GM18907 (cell line): ENCODE measurements at regions not wholly inside any gene's neighbourhood (a gene's known extent, or its start where the extent isn't known, plus 50 kb on each side); places are given as distances from the start of the nearest gene placed in this dataset.
"Not testable (repeated sequence)": the region's sequence is repeated elsewhere in the genome, so short reads cannot be mapped to it uniquely, and the experiment has no call there.

Source experiments
- ATAC-seq: cut with Tn5 transposase; IDR thresholded peaks from one replicate; pipeline ENCODE4 v1.9.1; 2021; ENCODE audit warnings: mild to moderate bottlenecking, moderate library complexity; ENCODE audit not compliant: unreplicated experiment

GRCh38 chr7:36058020-36058592 is 94.9 kb upstream of the EEPD1 start:
- peak; percentile 53 for ATAC-seq

GRCh38 chr7:36060388-36060787 is 92.7 kb upstream of the EEPD1 start:
- ATAC-seq, result not testable (repeated sequence)

GRCh38 chr7:36062154-36062815 is 90.8 kb upstream of the EEPD1 start:
- ATAC-seq, result no peak

GRCh38 chr7:36064676-36065075 is 88.4 kb upstream of the EEPD1 start:
- ATAC-seq, result no peak

GRCh38 chr7:36065563-36066342 is 87.3 kb upstream of the EEPD1 start:
- not testable (repeated sequence) for ATAC-seq

GRCh38 chr7:36066343-36066664 is 86.8 kb upstream of the EEPD1 start:
- no peak for ATAC-seq

- no peak for ATAC-seq
Measured at GRCh38 chr7:36070230-36070629, 82.8 kb upstream of the EEPD1 start.

- no peak for ATAC-seq
Measured at GRCh38 chr7:36071605-36072004, 81.4 kb upstream of the EEPD1 start.

- no peak for ATAC-seq
Measured at GRCh38 chr7:36072620-36073019, 80.4 kb upstream of the EEPD1 start.

GRCh38 chr7:36075561-36075960 is 77.5 kb upstream of the EEPD1 start:
- ATAC-seq, result no peak

GRCh38 chr7:36076074-36076473 is 77.0 kb upstream of the EEPD1 start:
- ATAC-seq, result no peak

- no peak for ATAC-seq
Measured at GRCh38 chr7:36078816-36079360, 74.2 kb upstream of the EEPD1 start.

GRCh38 chr7:36079446-36080025 is 73.5 kb upstream of the EEPD1 start:
- ATAC-seq, result no peak

- ATAC-seq, result no peak
Measured at GRCh38 chr7:36080843-36081242, 72.2 kb upstream of the EEPD1 start.

GRCh38 chr7:36082216-36082615 is 70.8 kb upstream of the EEPD1 start:
- ATAC-seq, result no peak

- no peak for ATAC-seq
Measured at GRCh38 chr7:36082910-36083309, 70.1 kb upstream of the EEPD1 start.

GRCh38 chr7:36083626-36084380 is 69.3 kb upstream of the EEPD1 start:
- ATAC-seq, result no peak

- ATAC-seq, result no peak
Measured at GRCh38 chr7:36084485-36085091, 68.5 kb upstream of the EEPD1 start.

GRCh38 chr7:36085096-36085495 is 68.0 kb upstream of the EEPD1 start:
- no peak for ATAC-seq

- no peak for ATAC-seq
Measured at GRCh38 chr7:36086571-36086970, 66.5 kb upstream of the EEPD1 start.
